22Rv1 (cell line): ENCODE measurements at regions not wholly inside any gene's neighbourhood (a gene's known extent, or its start where the extent isn't known, plus 50 kb on each side); places are given as distances from the start of the nearest gene placed in this dataset.
A peak's percentile ranks its signal among the peaks of the same experiment; 100 is the strongest.

Source experiments
- H3K27ac ChIP-seq: fragments of 450-650 bp; 2 replicates; pipeline ENCODE4 v1.5.1; 2017
- CTCF ChIP-seq: fragments of 450-650 bp; IDR thresholded peaks from 2 replicates; pipeline ENCODE4 v1.5.1; 2017; ENCODE audit warnings: mild to moderate bottlenecking
- ZFX ChIP-seq: fragments of 450-650 bp; IDR thresholded peaks from 2 replicates; pipeline ENCODE4 v1.6.1; 2017; ENCODE audit warnings: antibody characterized with exemption, borderline replicate concordance

DNA sequence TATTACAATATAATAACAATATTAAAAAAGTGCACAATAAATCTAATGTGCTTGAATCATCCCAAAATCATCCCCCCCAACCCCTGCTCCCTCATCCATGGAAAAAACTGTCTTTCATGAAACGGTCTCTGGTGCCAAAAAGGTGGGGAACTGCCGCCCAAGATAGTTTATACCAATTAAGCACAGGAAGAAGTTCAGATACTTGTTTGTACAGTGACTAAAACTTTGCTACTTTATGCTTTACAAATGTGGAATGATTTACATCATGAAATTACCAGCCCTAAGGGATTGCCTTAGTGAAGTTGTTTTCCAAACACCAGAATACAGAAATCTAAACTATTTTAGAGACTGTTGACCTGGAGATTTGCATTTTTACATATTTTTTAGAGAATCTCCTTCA is 175.6 kb downstream of the TRIM27 start:
- peak overlapping the region; percentile 17 for H3K27ac ChIP-seq
- no peak for TF ChIP-seq CTCF
- no peak for TF ChIP-seq ZFX

DNA sequence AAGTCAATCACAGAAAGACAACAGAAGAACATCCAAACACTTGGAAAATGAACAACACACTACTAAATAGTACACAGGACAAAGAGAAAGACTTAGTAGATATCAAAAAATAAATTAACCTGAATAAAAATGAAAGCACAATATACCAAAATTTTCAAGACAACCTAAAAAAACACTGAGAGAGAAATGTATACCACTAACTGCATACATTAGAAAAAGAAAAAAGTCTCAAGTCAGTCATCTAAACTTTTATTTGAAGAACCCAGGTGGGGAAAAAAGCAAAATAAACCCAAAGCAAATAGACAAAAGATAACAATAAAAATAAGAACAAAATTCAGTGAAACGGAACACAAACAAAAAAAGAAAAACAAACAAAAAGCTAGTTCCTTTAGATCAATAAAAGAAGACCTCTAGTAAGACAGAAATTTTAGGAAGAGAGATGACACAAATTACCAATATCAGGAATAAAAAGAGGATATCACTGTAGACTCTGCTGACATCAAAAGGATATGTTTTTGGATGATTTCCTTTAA is 172.8 kb downstream of the TRIM27 start:
- peak overlapping the region; percentile 60 for H3K27ac ChIP-seq
- TF ChIP-seq CTCF (no peak), ZFX (no peak)

DNA sequence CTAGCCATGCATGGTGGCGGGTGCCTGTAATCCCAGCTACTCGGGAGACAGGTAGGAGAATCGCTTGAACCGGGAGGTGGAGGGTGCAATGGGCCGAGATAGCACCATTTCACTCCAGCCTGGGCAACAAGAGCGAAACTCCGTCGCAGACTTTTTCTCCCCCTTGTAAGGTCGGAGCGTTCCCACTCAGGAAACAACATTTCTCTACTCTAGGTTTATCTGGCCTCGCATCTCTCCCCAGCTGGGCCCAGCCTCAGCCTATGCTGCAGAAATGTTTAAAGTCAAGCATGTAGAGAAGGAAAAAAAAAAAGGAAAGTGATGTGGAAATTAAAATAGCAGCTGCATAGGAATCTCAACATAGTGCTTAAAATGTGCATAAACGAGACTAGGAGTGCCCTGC is 172.3 kb downstream of the TRIM27 start:
- no peak for TF ChIP-seq ZFX
- TF ChIP-seq CTCF = no peak
- peak overlapping the region; percentile 60 for H3K27ac ChIP-seq

GRCh38 chr6:28751963-28752350 is 171.8 kb downstream of the TRIM27 start:
- peak overlapping the region; percentile 60 for H3K27ac ChIP-seq
- TF ChIP-seq CTCF (no peak), ZFX (no peak)

- H3K27ac ChIP-seq = peak overlapping the region; percentile 85
- TF ChIP-seq ZFX (no peak), CTCF (no peak)
These were observed 166.2 kb downstream of the TRIM27 start for GRCh38 chr6:28757429-28758045.

- peak overlapping the region; percentile 85 for H3K27ac ChIP-seq
These were observed 165.6 kb downstream of the TRIM27 start for GRCh38 chr6:28758046-28758817.

More at GRCh38 chr6:28758046-28758817, 165.6 kb downstream of the TRIM27 start:
- TF ChIP-seq CTCF = no peak
- TF ChIP-seq ZFX = no peak
